CMK (cell line): ENCODE measurements at regions not wholly inside any gene's neighbourhood (a gene's known extent, or its start where the extent isn't known, plus 50 kb on each side); places are given as distances from the start of the nearest gene placed in this dataset.
"Not testable (repeated sequence)": the region's sequence is repeated elsewhere in the genome, so short reads cannot be mapped to it uniquely, and the experiment has no call there.

Experiments used
- DNase-seq: peaks from one replicate; pipeline ENCODE4 v3.0.0-alpha.2; 2010; ENCODE audit warnings: low read depth

DNA sequence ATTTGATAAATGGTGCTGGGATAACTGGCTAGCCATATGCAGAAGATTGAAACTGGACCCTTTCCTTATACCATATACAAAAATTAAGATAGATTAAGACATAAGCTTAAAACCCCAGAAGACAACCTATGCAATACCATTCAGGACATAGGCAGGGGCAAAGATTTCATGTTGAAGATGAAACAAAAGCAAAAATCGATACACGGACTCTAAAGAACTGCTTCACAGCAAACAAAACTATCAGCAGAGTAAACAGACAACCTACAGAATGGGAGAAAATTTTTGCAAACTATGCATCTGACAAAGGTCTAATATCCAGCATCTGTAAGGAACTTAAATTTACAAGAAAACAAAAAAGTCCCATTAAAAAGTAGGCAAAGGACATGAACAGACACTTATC is 255.9 kb downstream of the TINAG start:
- DNase-seq, result not testable (repeated sequence)

- no peak for DNase-seq
Measured at GRCh38 chr6:54574671-54575070, 266.4 kb downstream of the TINAG start.

GRCh38 chr6:54578261-54578660 is 268.3 kb upstream of the FAM83B start:
- no peak for DNase-seq

DNA sequence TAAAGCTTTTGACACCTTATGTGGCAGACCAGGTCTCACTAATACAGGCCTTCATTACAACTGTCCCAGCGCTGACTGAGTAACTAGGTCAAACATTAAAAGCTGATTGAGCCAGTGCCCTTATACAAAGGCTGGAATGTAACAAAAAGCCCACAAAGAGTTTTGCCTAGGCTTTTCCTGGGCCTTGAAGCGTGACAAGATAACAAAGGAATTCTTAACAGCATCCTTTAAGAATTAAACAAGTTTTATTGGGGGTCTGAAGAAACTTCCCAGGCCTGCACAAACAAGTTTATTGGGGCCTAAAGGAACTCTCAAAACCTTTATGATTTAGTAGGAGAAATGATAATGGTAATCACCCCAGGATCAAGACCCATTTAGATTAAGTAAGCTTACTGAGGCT is 267.6 kb upstream of the FAM83B start:
- DNase-seq, result no peak

DNA sequence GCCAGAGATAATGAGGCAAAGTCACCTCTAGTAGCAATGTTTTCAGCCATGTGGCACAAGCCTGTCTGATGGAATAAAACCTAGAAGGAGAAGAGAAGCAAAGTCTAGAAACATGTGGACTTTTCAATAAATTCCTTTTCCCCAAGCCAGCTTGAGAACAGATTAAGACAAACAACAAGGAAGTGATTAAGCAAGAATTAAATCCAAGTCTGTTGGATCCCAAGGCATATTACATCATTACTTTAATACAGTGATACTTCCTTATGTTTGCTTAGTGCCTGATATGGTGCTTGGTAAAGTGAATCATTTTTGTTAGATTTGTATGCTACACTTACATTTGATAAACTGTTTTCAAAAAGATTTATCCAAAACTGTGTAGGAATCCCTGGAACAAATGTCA is 260.3 kb upstream of the FAM83B start:
- no peak for DNase-seq

DNA sequence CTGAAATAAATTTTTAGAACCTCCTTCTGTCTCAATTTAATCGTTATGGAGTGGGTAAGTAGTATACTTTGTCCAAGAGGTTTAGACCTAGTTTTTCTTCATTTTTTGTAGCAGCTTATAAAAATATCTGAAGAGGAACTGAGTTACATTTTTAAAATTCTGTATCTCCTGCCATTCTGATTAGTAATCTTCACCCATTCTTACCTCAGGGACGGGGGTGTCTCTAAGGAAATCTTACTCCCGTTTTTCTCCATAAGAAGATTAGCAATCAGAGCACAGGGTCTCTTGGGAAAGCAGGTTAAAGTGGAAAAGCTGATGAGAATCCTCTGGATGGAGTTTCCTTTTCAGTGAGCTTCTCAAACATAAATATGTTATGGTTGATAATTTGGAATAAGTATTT is 259.3 kb upstream of the FAM83B start:
- no peak for DNase-seq

- no peak for DNase-seq
Measured at GRCh38 chr6:54588176-54588575, 258.4 kb upstream of the FAM83B start.

DNA sequence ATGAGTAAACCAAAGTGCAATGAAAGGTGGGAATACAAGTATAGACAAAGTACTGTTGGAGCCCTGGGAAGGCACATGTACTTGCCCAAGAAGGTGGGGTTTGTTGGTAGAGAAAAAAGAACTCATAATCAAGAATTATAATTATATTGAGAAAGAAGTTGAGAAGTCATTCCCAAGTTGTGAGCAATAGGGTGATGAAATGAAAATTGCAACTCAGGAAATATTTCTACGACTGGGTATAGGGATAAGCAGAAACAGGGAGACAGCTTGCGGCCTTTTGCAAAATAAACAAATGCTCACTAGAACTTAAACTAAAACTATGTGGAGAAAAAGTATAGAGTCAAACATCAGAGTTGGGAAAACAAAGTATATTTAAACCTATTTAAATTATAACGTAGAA is 250.7 kb upstream of the FAM83B start:
- DNase-seq, result no peak

DNA sequence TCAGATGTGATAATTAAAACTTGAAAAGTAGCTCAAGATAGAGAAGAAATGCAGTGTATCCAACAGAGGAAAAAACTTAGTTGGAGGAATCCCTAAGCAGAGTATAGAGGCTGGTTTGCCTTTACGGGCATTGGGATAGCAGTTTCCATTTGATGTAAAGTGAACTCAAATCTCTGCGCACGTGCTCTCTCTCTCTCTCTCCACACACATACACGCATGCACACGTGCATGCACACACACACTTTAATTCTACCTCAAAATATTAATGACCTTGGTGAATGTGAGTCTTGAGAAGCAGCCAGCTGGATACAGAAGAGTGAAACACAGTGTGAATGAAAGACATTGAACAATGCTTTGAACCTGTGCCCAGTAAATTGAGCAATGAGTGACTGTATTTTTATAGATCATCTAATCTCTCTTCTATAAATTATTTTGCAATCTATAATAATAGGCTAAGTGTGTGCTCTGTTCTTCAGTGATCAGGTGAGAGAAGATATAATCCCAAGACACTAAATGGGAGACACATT is 247.7 kb upstream of the FAM83B start:
- no peak for DNase-seq

DNA sequence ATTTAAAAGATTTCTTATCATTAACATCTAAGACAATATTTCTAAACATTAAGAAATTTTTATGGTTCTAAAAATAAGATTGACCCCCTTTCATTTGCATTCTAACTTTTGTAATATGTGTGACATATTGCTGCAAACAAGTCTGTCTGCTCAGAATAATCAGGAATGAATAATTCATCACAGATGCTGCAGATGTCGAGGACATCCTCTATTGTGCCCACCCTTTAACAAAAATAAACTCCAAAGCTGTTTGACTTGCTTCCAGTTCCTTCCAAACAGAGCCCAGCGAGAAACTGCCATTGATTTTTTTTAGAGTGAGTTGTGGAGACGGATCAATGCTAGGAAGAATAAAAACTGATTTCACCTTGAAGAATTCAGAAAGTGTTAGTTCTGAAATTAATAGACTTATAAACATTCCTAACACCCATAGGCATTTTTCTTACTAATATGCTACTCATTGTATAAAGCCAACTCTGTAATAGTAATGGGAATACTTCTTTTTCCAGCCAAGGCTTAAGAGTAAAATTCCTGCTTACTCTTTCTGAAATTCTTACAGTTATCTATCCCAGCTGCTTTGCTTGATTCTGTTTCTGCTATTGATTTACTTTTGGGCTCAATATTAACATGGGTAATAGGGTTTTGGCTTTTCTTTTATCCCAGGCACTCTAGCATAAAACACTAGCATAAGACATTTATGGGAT is 244.8 kb upstream of the FAM83B start:
- DNase-seq, result no peak

DNA sequence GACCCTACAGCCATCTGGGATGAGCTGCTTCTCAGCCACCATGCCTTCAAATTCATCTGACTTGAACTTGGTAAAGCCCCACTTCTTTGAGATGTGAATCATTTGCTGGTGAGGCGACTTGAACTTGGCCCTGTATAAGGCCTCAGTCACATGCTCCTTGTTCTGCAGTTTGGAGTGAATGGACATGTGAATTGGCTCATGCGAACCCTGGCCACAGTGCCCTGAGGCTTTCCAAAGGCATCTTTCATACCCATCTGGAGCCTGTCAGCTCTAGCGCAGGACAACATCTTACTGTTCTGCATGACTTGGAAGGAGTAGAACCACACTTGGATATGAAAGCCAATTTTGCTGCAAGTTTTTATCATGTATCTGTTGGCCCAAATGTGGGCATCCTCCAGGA is 244.0 kb upstream of the FAM83B start:
- DNase-seq, result no peak

DNA sequence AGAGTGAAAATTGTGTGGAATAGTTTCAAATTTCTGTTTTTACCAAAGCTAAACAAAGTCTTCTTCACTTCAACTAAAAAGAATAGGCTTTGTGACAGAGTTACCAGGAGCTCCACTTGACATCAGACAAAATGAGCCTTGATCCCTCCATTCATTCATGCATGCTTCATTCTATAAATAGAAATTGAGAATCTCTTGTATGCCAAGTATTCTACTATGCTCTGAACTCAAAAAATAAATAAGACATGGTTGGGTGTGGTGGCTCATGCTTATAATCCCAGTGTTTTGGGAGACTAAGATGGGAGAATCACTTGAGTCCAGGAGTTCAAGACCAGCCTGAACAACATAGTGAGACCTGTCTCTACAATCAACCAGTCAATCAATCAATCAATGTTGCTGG is 236.6 kb upstream of the FAM83B start:
- no peak for DNase-seq

GRCh38 chr6:54613596-54613995 is 233.0 kb upstream of the FAM83B start:
- DNase-seq, result no peak

GRCh38 chr6:54614499-54615195 is 231.9 kb upstream of the FAM83B start:
- DNase-seq, result no peak

DNA sequence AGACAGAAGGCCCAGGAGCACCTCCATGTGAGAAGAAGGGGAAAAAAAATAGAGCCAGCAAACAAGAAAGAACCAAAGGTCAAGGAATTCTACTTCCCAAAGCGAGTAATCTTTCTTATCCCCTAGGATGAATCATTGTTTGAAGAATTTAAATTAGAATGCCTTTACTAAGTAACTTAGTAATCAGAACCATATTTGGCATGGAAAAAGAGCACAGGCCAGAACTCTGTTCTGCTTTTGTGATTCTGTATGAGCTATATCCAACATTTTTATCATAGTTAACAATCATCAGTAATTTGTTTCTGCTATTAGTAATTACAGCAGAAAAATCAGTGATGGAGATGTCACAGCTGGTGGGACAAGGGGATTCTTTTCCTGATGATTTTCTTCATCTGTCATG is 228.8 kb upstream of the FAM83B start:
- no peak for DNase-seq

- DNase-seq, result no peak
Measured at GRCh38 chr6:54618572-54618971, 228.0 kb upstream of the FAM83B start.

- DNase-seq, result no peak
Measured at GRCh38 chr6:54619102-54619501, 227.5 kb upstream of the FAM83B start.

GRCh38 chr6:54621285-54621684 is 225.3 kb upstream of the FAM83B start:
- DNase-seq, result no peak

GRCh38 chr6:54624216-54624615 is 222.4 kb upstream of the FAM83B start:
- DNase-seq, result no peak

GRCh38 chr6:54624779-54625178 is 221.8 kb upstream of the FAM83B start:
- no peak for DNase-seq

DNA sequence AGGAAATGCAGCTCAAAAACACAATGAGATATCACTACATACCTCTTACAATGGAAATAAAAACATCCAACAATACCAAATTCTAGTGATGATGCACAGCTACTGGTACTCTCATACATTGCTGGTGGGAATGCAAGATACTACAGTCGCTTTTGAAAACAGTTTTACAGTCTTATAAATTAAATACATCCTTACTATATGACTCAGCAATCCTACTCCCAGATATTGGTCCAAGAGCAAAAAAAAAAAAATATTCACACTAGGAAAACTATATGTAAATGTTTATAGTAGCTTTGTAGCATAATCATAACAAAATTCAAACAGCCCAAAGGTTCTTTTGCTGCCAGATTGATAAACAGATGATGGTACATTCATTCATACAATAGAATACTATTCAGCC is 217.4 kb upstream of the FAM83B start:
- DNase-seq, result no peak

- no peak for DNase-seq
Measured at GRCh38 chr6:54632984-54633565, 213.5 kb upstream of the FAM83B start.

DNA sequence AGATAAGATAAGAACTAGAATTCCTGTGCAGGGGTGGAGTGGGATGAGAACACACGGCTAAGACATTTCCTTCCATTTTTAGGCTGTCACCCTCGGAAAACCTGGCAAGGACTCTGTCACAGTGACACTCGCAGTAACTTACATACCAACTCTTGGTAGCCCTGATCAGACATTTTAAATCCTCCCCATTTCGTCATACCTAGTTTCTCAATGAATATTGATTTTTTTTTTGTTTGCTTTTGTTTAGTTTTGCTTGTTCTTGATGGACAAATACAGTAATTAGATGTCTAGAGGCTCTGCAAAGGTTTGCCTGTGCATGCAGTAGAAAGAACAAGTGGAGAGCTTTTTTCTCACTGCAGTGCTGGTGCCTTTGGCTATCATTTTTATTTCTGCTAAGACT is 213.0 kb upstream of the FAM83B start:
- no peak for DNase-seq
